GM19438 (cell line): ENCODE measurements at regions not wholly inside any gene's neighbourhood (a gene's known extent, or its start where the extent isn't known, plus 50 kb on each side); places are given as distances from the start of the nearest gene placed in this dataset.

Experiments used
- ATAC-seq: cut with Tn5 transposase; IDR thresholded peaks from one replicate; pipeline ENCODE4 v1.9.1; 2021; ENCODE audit warnings: low read depth; ENCODE audit not compliant: unreplicated experiment

DNA sequence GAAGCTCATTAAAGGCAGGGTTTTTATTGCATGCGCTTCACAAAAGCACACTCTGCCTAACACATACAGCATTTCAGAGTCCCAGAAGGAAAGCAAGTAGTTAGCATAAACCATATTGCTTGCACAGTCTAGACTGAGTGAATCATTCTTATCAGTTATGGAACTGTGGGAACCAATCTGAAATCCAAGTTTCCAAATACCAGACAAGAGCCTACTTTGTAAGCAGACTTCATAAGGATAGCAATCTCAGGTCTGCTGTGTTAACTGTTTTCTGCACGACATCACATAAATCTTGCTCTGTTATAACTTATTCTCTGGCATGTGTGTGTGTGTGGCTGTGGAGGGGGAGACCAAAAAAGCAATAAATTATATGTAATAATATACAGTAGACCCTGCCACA is 608.1 kb upstream of the REG3G start:
- no peak for ATAC-seq

DNA sequence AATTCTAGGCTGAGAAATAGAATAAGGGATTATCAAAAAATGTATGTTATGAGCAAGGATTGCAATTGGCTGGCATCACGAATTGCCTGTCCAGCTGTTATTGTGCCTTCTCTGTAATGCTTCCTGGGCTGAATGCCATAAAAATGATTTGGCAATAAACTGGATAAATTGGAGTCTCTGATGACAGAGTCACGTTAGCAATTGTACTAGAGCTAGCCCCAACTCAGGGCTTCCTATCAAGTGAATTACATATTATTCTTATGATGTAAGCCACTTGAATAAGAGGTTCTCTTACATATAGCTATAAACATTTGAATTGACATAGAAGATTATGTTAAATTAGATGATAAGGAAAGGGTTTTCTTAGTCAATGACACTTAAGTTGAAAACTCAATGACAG is 607.5 kb upstream of the REG3G start:
- ATAC-seq, result no peak

DNA sequence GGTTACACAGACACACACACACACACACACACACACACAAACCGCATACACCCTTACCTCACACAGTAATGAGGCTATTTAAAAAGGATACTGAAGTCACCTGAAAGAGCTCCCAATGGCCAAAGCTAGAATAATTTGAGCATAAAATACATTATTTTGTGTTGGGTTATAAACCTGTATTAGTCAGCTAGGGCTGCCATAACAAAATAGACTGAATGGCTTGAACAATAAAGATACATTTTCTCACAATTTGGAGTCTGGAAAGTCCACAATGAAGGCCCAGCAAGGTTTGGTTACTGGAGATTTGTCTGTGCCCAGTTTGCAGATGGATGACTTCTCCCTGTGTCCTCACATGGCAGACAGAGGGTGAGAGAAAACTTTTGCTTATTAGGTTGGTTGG is 605.4 kb upstream of the REG3G start:
- ATAC-seq, result no peak

DNA sequence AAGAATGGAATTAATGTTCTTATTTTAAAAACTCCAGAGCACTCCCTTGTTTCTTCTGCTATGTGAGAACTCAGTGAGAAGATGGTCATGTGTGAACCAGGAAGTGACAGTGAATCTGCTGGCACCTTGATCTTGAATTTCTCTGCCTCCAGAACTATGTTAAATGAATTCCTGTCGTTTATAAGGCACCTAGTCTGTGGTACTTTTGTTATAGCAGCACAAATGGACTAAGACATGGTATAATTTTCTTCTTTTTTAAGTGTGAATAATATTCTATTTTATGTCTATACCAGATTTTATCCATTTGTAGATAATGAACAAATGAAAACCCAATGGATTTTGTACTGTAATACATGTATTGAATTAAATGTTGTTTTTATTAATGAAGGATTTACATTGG is 601.9 kb upstream of the REG3G start:
- no peak for ATAC-seq

GRCh38 chr2:78427170-78427569 is 598.3 kb upstream of the REG3G start:
- ATAC-seq, result no peak

DNA sequence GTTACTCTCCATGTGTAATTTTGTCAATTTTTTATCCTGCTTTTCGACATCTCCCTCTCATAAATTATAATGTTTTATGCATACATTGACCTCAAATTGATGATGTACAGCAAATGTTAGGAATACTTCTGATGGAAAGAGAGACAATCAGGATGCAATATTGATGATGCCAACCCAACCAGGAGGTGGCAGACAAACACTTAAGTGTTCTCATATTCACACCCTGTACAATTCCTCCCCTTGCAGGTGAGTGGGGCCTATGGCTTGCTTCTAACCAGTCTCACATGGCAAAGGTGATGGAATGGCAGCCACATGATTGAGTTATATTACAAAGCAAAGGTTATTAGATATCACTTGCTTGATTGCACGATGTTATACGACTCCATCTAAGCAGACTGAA is 594.3 kb upstream of the REG3G start:
- no peak for ATAC-seq

DNA sequence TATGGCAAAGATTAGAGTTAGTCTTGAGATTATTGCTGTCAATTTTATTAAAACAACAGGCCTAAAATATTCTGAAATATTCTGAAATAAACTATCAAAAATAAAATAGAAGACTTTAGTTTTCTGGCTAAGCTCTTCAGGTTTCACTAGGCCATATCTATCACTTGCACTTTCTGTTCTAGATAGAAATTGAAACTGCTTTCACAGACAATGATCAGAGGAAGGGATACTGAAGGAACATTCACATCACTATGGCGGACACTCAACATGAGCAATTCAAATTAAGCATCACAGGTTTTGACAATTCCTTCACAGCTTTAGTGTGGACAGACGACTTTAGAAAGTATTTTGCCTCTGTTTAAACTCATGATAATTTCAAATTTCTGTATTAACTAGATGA is 586.4 kb upstream of the REG3G start:
- no peak for ATAC-seq

DNA sequence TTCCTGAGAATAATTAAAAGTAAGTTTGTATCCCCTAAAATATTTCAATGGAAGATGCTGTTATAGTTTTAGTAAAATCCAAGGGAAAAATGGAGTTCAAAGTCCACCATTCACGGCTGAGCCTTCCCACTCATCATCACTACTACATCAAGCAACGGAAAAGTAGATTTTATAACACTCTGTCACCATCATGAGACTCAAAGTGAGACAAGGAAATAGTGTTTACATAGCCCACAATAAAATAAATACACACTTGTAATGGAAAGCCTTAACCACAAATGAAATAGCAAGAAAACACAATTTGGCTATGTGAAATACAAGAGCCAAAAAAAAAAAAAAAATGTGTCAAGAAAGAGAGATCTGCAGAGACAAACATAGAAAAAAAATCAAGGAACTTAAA is 569.9 kb upstream of the REG3G start:
- no peak for ATAC-seq

DNA sequence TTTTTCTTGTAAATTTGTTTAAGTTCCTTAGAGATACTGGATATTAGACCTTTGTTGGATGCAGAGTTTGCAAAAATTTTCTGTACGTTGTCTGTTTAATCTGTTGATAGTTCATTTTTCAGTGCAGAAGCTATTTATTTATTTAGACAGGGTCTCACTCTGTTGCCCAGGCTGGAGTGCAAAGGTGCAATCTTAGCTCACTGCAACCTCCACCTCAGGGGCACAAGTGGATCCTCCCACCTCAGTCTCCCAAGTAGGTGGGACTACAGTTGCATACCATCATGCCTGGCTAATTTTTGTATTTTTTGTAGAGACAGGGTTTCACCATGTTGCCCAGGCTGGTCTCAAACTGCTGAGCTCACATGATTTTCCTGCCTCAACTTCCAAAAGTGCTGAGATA is 568.2 kb upstream of the REG3G start:
- no peak for ATAC-seq

DNA sequence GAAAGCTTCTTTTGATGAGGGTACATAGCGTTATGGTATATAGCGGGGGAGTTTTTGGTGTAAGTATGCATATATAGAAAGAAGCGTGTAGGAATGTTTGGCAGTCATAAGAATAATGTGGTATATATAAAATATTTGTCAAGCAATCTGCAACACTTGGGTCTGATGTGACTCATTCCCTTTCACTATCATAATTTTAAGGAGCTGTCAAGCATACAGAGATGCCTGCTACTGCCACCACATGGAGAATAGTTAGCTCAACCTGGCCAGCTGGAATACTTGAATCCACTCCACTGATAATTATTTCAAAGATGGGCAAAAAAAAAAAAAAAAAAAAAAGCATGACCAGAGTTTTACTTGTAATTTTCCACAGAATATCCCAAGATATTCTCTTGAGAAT is 559.8 kb upstream of the REG3G start:
- ATAC-seq, result no peak

DNA sequence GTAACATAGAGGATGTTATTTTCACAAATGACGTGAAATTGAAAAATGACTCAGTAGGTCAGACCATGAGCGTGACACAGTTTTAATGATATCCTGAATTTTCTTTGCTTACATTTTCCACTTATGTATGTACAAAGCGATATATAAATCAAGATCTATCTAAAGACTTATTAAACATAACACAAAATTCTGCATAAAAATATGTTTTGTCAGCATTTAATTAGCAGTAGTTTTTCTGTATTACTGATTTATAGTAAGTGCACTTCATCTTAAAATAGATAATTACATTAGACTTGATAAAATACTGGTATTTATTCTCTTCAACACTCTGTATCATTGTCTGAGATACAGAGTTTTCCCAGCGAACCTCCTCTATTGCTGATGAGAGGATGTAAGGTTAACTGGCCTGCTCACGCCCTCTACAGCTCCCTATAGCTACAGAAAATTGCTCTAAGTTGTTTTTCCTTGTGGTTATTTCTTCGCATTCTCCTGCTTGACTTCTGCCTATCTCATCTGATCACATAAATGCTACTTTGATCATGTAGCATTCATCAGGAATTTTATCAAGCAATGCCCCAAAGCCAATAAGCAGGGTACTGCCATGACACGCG is 548.8 kb upstream of the REG3G start:
- ATAC-seq, result no peak

DNA sequence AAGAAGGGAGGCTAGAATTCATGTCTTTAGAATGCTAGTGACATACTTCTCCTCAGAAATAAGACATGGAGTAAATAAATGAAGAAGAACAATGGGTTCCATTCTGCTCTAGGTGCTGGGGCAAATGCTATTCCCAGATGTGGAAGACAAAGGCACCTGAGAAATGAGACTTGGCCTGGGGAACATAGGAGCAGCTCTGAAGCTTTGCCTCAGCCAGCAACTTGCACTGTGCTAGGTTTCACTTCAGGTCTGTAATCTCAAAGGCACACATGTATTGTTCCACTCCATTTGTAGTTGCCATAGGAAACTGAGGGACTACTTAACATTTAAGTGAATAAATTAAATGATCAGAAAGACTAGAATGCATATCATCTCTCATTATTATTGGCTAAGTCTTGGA is 538.9 kb upstream of the REG3G start:
- ATAC-seq, result no peak

DNA sequence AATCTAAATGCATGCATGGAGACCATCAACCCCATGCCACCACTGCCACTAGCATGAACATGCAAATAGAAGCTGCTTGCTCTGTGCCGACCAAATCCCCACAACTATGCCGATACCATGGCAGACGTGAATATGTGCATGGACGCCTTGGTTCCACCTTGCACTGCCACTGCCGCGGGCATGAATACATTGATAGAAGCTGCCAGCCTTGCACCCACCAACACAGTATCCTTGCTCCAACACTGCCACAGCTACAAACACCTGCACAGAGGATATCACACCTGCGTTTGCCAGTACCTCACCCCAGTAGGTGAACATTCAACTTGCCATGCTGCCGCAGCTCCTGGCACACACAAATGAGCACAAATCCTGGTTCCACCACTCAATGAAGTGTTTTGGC is 527.4 kb upstream of the REG3G start:
- ATAC-seq, result no peak

DNA sequence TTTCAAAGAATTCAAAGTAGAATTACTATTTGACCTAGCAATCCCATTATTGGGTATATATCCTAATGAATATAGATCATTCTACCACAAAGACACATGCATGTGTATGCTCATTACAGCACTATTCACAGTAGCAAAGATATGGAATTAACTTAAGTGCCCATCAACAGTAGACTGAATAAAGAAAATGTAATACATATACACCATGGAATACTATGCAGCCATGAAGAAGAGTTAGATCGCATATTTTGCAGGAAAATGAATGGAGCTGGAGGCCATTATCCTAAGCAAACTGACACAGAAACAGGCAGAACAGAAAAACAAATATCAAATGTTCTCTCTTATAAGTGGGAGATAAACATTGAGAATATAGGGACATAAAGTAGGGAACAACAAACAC is 519.2 kb upstream of the REG3G start:
- no peak for ATAC-seq

- no peak for ATAC-seq
Observed at GRCh38 chr2:78521938-78522337, 503.6 kb upstream of the REG3G start.

DNA sequence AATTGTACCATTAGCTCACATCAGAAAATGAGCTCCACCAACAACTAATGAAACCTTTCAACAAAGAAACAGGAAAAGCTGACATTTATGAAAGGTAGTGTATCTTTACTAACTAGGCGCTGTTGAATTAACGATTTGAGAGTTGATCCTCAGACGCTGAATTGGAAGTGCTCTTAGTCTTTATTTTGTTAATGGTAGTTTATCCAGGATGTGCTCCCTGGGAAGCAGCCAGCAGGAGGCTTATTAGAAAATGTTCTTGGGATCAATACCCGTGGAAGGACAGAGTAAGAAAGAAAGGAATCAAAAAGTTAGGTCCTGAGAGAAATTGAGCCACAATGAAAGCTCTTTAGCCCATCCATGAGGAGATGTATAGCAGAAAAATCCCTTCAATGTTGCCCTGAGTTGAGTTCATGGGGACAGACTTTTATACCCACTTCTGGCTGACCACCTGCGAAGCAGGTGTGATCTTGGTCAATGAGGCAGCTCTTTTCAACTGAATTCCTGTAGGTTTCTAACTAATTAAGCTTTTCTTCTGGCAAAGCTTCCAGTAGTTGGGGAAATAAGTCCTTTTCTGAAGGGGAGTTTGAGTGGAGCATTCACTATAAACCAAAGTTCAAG is 492.6 kb upstream of the REG3G start:
- ATAC-seq, result no peak

DNA sequence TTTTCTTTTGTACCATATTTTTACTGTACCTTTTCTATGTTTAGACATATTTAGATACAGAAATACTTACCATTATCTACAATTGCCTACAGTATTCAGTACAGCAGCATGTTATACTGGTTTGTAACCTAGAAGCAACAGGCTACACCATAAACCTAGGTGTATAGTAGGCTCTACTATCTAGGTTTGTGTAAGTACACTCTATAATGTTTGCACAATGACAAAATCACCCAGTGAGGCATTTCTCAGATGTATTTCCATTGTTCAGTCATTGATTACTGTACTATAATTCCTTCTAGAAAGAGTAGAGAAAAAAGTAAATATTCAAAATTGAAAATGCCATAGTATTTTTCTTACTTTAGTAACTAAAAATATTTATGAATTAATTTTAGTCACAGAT is 490.1 kb upstream of the REG3G start:
- no peak for ATAC-seq

DNA sequence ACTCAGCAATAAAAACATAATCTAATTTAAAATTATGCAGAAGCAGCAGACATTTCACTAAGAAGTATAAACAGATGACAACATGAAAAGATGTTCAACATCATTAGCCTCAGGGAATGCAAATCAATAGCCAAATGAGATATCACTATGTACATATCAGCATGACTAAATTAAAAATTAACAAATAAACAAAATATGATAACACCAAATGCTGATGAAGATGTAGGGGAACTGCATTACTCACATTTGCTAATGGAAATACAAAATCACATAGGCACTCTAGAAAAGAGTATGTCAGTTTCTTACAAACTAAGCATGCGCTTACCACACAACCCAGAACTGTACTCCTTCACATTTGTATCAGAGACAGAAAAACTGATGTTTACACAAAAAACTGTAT is 487.2 kb upstream of the REG3G start:
- ATAC-seq, result no peak

DNA sequence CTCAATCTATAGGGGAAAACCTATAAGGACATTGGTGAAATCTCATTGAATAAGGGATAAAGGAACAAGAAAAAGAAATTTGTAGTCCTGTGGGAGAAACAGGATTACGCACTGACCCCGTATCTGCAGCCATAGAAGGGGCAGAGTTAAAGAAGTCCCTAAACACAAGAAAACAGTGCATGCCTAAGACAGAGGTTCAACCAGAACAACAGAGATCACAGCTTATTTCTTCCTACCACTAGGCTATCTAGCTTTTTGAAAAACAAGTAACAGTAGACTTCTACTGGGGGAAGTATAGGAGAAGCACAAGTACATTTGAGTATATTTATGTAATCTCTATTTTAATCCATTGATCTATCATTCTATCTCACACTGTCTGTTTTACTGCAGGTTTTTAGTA is 485.2 kb upstream of the REG3G start:
- ATAC-seq, result no peak

- no peak for ATAC-seq
Observed at GRCh38 chr2:78541088-78541450, 484.4 kb upstream of the REG3G start.

- ATAC-seq, result no peak
Observed at GRCh38 chr2:78541451-78542267, 483.8 kb upstream of the REG3G start.

DNA sequence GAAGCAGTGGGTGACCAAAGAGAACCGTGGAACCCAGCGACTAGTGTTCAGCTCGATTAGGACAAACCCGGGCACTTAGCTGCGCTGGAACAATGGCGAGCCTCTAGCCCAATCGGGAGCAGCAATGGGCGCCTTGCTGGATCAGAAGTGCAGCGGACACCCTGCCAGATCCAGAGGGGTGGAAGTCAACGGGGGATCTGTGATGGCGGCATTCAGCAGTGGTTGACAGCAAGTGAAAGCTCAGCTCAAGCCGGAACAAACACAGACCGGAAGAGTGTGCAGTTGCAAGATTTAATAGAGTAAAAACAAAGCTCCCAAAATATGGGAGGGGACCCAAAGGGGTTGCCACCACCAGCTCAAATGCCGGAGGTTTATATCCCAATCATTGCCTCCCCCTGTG is 478.7 kb upstream of the REG3G start:
- ATAC-seq, result no peak
